CD4-positive, alpha-beta T cell treated with Interleukin-6 at 100 ng/mL for 8 hours (primary cell): ENCODE measurements at regions not wholly inside any gene's neighbourhood (a gene's known extent, or its start where the extent isn't known, plus 50 kb on each side); places are given as distances from the start of the nearest gene placed in this dataset.
"Not testable (repeated sequence)": the region's sequence is repeated elsewhere in the genome, so short reads cannot be mapped to it uniquely, and the experiment has no call there.

ENCODE experiments used
- DNase-seq: peaks from one replicate; pipeline ENCODE4 v3.0.0-alpha.2; 2020; ENCODE audit warnings: mixed read lengths, low spot score

GRCh38 chr4:84279678-84280077, 219.4 kb downstream of the NKX6-1 start:
- DNase-seq: no peak

- no peak for DNase-seq
Measured at GRCh38 chr4:84277923-84278322, 221.2 kb downstream of the NKX6-1 start.

- no peak for DNase-seq
Measured at GRCh38 chr4:84276752-84277151, 222.3 kb downstream of the NKX6-1 start.

GRCh38 chr4:84269536-84270044, 229.5 kb downstream of the NKX6-1 start:
- DNase-seq: no peak

- DNase-seq: no peak
Measured at GRCh38 chr4:84264652-84265051, 234.4 kb downstream of the NKX6-1 start.

- DNase-seq: no peak
Measured at GRCh38 chr4:84263415-84263814, 235.7 kb downstream of the NKX6-1 start.

- no peak for DNase-seq
Measured at GRCh38 chr4:84260495-84260894, 238.6 kb downstream of the NKX6-1 start.

- DNase-seq: no peak
Measured at GRCh38 chr4:84258905-84259830, 239.9 kb downstream of the NKX6-1 start.

GRCh38 chr4:84254537-84254936, 244.6 kb downstream of the NKX6-1 start:
- DNase-seq: no peak

- DNase-seq: no peak
Measured at GRCh38 chr4:84249521-84249920, 249.6 kb downstream of the NKX6-1 start.

GRCh38 chr4:84245042-84245441, 254.1 kb downstream of the NKX6-1 start:
- not testable (repeated sequence) for DNase-seq

- not testable (repeated sequence) for DNase-seq
Measured at GRCh38 chr4:84244346-84244801, 254.7 kb downstream of the NKX6-1 start.

- DNase-seq: no peak
Measured at GRCh38 chr4:84243685-84244084, 255.4 kb downstream of the NKX6-1 start.

- DNase-seq: no peak
Measured at GRCh38 chr4:84239278-84239845, 259.7 kb downstream of the NKX6-1 start.

GRCh38 chr4:84238247-84239090, 260.6 kb downstream of the NKX6-1 start:
- no peak for DNase-seq

GRCh38 chr4:84237008-84237407, 262.1 kb downstream of the NKX6-1 start:
- DNase-seq: no peak

GRCh38 chr4:84235126-84235944, 263.8 kb downstream of the NKX6-1 start:
- no peak for DNase-seq

GRCh38 chr4:84232309-84233095, 266.6 kb downstream of the NKX6-1 start:
- no peak for DNase-seq

- DNase-seq: no peak
Measured at GRCh38 chr4:84231539-84232055, 267.5 kb downstream of the NKX6-1 start.

GRCh38 chr4:84224522-84224921, 274.6 kb downstream of the NKX6-1 start:
- DNase-seq: no peak
